Progenitor cell of endocrine pancreas (in vitro differentiated cells): ENCODE measurements at regions not wholly inside any gene's neighbourhood (a gene's known extent, or its start where the extent isn't known, plus 50 kb on each side); places are given as distances from the start of the nearest gene placed in this dataset.

Experiments used
- DNase-seq: peaks from one replicate; pipeline ENCODE4 v3.0.0; 2021; ENCODE audit warnings: low spot score; ENCODE audit not compliant: unreplicated experiment
- H3K27ac Mint-ChIP-seq: 2 replicates; pipeline ENCODE4 v1.8.0; 2021; ENCODE audit warnings: mild to moderate bottlenecking, moderate library complexity, mixed read lengths
- H3K27me3 Mint-ChIP-seq: 2 replicates; pipeline ENCODE4 v1.8.0; 2021; ENCODE audit warnings: mixed read lengths
- H3K36me3 Mint-ChIP-seq: 2 replicates; pipeline ENCODE4 v1.8.0; 2022; ENCODE audit warnings: mixed read lengths; ENCODE audit not compliant: insufficient read depth
- H3K4me1 Mint-ChIP-seq: 2 replicates; pipeline ENCODE4 v1.8.0; 2021; ENCODE audit warnings: low read depth, mixed read lengths
- H3K4me3 Mint-ChIP-seq: 2 replicates; pipeline ENCODE4 v1.8.0; 2021; ENCODE audit warnings: low read depth, mild to moderate bottlenecking, moderate library complexity, mixed read lengths
- H3K9me3 Mint-ChIP-seq: 2 replicates; pipeline ENCODE4 v1.8.0; 2021; ENCODE audit warnings: low read depth, mixed read lengths
- TF ChIP-seq, protein P1 (sequence below): fragments of 200-600 bp; sonication (generic); IDR thresholded peaks from one replicate; pipeline ENCODE4 v1.5.0; 2021; ENCODE audit warnings: antibody characterized with exemption, mild to moderate bottlenecking; ENCODE audit not compliant: unreplicated experiment

- H3K36me3 Mint-ChIP-seq = peaks cover 5% of the 10 kb centered on the region
- no peaks in the 10 kb centered on the region for H3K27me3 Mint-ChIP-seq
- TF ChIP-seq, protein P1, sequence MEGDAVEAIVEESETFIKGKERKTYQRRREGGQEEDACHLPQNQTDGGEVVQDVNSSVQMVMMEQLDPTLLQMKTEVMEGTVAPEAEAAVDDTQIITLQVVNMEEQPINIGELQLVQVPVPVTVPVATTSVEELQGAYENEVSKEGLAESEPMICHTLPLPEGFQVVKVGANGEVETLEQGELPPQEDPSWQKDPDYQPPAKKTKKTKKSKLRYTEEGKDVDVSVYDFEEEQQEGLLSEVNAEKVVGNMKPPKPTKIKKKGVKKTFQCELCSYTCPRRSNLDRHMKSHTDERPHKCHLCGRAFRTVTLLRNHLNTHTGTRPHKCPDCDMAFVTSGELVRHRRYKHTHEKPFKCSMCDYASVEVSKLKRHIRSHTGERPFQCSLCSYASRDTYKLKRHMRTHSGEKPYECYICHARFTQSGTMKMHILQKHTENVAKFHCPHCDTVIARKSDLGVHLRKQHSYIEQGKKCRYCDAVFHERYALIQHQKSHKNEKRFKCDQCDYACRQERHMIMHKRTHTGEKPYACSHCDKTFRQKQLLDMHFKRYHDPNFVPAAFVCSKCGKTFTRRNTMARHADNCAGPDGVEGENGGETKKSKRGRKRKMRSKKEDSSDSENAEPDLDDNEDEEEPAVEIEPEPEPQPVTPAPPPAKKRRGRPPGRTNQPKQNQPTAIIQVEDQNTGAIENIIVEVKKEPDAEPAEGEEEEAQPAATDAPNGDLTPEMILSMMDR = no peak
- DNase-seq = no peak
- H3K27ac Mint-ChIP-seq = no peak overlapping the region
- no peak overlapping the region for H3K4me3 Mint-ChIP-seq
- H3K9me3 Mint-ChIP-seq = peaks cover 29% of the 10 kb centered on the region
- H3K4me1 Mint-ChIP-seq = no peaks in the 10 kb centered on the region
Measured at GRCh38 chr18:44096016-44096415, 584.7 kb upstream of the SETBP1 start.

- H3K4me1 Mint-ChIP-seq = no peaks in the 10 kb centered on the region
- peaks cover 5% of the 10 kb centered on the region for H3K36me3 Mint-ChIP-seq
- H3K4me3 Mint-ChIP-seq = no peak overlapping the region
- TF ChIP-seq, protein P1 = peak; percentile 31
- peaks cover 29% of the 10 kb centered on the region for H3K9me3 Mint-ChIP-seq
- no peak overlapping the region for H3K27ac Mint-ChIP-seq
- no peak for DNase-seq
- no peaks in the 10 kb centered on the region for H3K27me3 Mint-ChIP-seq
Measured at GRCh38 chr18:44098551-44099098, 582.1 kb upstream of the SETBP1 start.

DNA sequence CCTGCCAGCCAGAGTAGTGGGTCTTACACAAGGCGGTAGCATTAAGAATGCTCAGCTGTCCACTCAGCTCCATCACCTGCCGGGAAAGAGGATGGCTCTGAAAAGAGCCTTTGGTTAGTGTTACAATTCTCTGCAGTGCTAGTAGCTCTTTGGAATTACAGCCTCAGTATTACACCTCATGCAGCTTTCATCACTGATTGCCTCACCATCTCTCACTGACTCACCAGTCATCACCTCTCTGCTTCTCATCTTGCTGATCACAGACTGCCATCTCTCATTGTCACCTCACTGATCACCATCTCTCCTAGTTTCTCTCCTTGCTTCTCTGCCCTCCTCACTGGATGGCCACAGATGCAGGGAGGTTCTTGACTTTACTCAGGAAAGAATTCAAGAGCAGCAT, 573.5 kb upstream of the SETBP1 start:
- H3K4me3 Mint-ChIP-seq = no peak overlapping the region
- DNase-seq = no peak
- H3K27ac Mint-ChIP-seq = no peak overlapping the region
- H3K4me1 Mint-ChIP-seq = no peaks in the 10 kb centered on the region
- no peaks in the 10 kb centered on the region for H3K27me3 Mint-ChIP-seq
- no peaks in the 10 kb centered on the region for H3K9me3 Mint-ChIP-seq
- TF ChIP-seq, protein P1 = no peak
- H3K36me3 Mint-ChIP-seq = no peaks in the 10 kb centered on the region

DNA sequence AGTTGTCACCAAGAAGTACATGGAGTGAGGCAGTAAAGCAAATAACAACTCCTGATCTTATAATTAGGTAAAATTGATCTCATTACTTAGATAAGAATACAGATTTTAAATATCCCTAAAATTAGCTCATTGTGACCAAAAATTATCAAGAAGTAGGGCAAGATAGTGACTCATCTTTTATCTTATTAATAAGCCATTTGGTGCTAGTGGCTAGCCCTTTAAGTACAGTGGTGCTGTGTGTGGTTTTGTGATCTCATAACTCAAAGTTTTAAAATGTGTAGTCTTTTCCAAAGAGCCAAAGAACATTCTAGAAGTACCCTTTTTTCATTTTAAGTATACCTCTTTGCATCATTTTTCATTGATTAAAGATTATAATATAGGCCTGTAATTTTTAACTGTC, 569.4 kb upstream of the SETBP1 start:
- DNase-seq = no peak
- H3K4me1 Mint-ChIP-seq = peaks cover 2% of the 10 kb centered on the region
- H3K27ac Mint-ChIP-seq = no peak overlapping the region
- H3K27me3 Mint-ChIP-seq = peaks cover 4% of the 10 kb centered on the region
- TF ChIP-seq, protein P1 = no peak
- H3K9me3 Mint-ChIP-seq = no peaks in the 10 kb centered on the region
- no peaks in the 10 kb centered on the region for H3K36me3 Mint-ChIP-seq
- no peak overlapping the region for H3K4me3 Mint-ChIP-seq

GRCh38 chr18:44117821-44118220, 562.9 kb upstream of the SETBP1 start:
- no peak for DNase-seq
- Mint-ChIP-seq H3K27ac (no peak overlapping the region), H3K4me1 (peaks cover 6% of the 10 kb centered on the region), H3K36me3 (no peaks in the 10 kb centered on the region), H3K4me3 (no peak overlapping the region), H3K9me3 (no peaks in the 10 kb centered on the region), H3K27me3 (peaks cover 4% of the 10 kb centered on the region)
- TF ChIP-seq, protein P1 = no peak
